Panc1 (cell line): ENCODE measurements at regions not wholly inside any gene's neighbourhood (a gene's known extent, or its start where the extent isn't known, plus 50 kb on each side); places are given as distances from the start of the nearest gene placed in this dataset.

Experiments used
- ATAC-seq: fragments of 200-7000 bp; cut with Tn5 transposase; 2 replicates; pipeline ENCODE4 v1.9.1; 2020; ENCODE audit warnings: mild to moderate bottlenecking, moderate library complexity
- BruUV-seq: library from RNA; stranded (reverse); fragments of 400-500 nt; replicated peaks from 2 replicates; lab custom pipeline; 2021; lab: Mats Ljungman, UMichigan
- CTCF ChIA-PET: fragments of 300-600 bp; sonication (Branson Sonifier 250); formaldehyde crosslinking; loops from one replicate; lab custom pipeline; 2022; ENCODE audit warnings: antibody characterized with exemption; lab: Charles Lee
- POLR2A ChIA-PET: fragments of 300-600 bp; sonication (Branson Sonifier 250); formaldehyde crosslinking; loops from one replicate; lab custom pipeline; 2022; ENCODE audit warnings: antibody characterized with exemption; lab: Charles Lee
- DNase-seq: peaks from one replicate; pipeline ENCODE4 v3.0.0-alpha.2; 2010; ENCODE audit warnings: low read depth, low spot score
- H3K27ac ChIP-seq: 2 replicates; pipeline ENCODE4 v1.5.1; 2011; ENCODE audit warnings: mild to moderate bottlenecking, low read length, inconsistent platforms
- H3K27me3 ChIP-seq: fragments of 200-500 bp; sonication (Bioruptor generic); 2 replicates; pipeline ENCODE4 v1.6.0; 2014; ENCODE audit warnings: low read length, inconsistent platforms; ENCODE audit not compliant: control insufficient read depth, insufficient read depth
- H3K36me3 ChIP-seq: fragments of 200-500 bp; sonication (Bioruptor generic); 2 replicates; pipeline ENCODE4 v1.5.1; 2014; ENCODE audit warnings: inconsistent platforms, mild to moderate bottlenecking, low read length, moderate library complexity; ENCODE audit not compliant: control insufficient read depth, insufficient read depth
- H3K4me1 ChIP-seq: 2 replicates; pipeline ENCODE4 v1.5.1; 2011; ENCODE audit warnings: inconsistent platforms, mild to moderate bottlenecking, low read length, moderate library complexity; ENCODE audit not compliant: control insufficient read depth, insufficient read depth
- H3K4me3 ChIP-seq, 2 experiments: 2 replicates each; pipeline ENCODE4 v1.5.1; 2011 to 2012; ENCODE audit warnings: low read depth in 2 of 2, low read length in 2 of 2, mild to moderate bottlenecking in 2 of 2, inconsistent platforms in 1 of 2, moderate library complexity in 1 of 2
- H3K9me3 ChIP-seq: fragments of 200-500 bp; sonication (Bioruptor generic); 2 replicates; pipeline ENCODE4 v1.5.1; 2014; ENCODE audit warnings: low read depth, mild to moderate bottlenecking, inconsistent platforms, low read length, moderate library complexity; ENCODE audit not compliant: control insufficient read depth, insufficient read depth
- CTCF ChIP-seq: fragments of 450-650 bp; IDR thresholded peaks from 2 replicates; pipeline ENCODE4 v1.5.1; 2017; ENCODE audit warnings: mild to moderate bottlenecking
- POLR2AphosphoS5 ChIP-seq: IDR thresholded peaks from 2 replicates; pipeline ENCODE4 v1.6.1; 2012; ENCODE audit warnings: mild to moderate bottlenecking, low read depth, low read length, moderate library complexity
- REST ChIP-seq, 2 experiments: IDR thresholded peaks; 2 replicates each; pipeline ENCODE4 v1.6.1; 2011 to 2012; ENCODE audit warnings: low read depth in 2 of 2, control low read depth in 1 of 2, low read length in 1 of 2, mild to moderate bottlenecking in 1 of 2, moderate library complexity in 1 of 2; ENCODE audit not compliant: insufficient read depth in 1 of 2
- SIN3A ChIP-seq: IDR thresholded peaks from 2 replicates; pipeline ENCODE4 v1.6.1; 2012; ENCODE audit warnings: low read depth, mild to moderate bottlenecking, low read length, moderate library complexity, borderline replicate concordance; ENCODE audit not compliant: insufficient read depth
- TCF7L2 ChIP-seq: IDR thresholded peaks from 2 replicates; pipeline ENCODE4 v1.6.1; 2011; ENCODE audit warnings: mild to moderate bottlenecking, low read depth, low read length, inconsistent platforms
- in situ Hi-C: cut with HindIII; loops from 2 replicates; pipeline ENCODE4 v1.10.0; 2016; ENCODE audit warnings: low sequenced_read_pairs, low pct_unique_long_range_greater_than_20kb
- intact Hi-C: fragments of 100-400 bp; cut with micrococcal nuclease; formaldehyde crosslinking; loops from one replicate; pipeline ENCODE4 v1.10.0; 2022; ENCODE audit not compliant: unreplicated experiment

DNA sequence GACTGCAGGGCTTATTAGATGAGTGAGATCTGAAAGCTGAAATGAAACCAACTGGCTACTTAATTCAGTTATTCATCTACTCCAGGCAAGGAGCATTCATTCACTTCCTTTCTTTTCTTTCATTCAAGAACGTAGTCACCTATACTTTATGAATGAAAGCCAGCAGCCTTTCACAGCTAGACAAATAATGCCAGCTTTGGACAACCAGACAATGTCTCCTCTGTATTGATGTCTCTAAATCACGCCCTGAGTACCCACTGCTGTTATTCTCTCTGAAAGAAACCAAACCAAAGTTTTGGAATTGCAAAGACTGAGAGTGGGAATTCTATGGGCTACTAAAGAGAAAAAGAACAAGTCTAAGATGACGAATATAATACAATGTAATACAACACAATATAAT lies 121.2 kb upstream of the PTPN3 start:
- ChIA-PET POLR2A (no interaction called here), CTCF (no interaction called here)
- H3K9me3 ChIP-seq: no peaks in the 10 kb centered on the region
- no peak overlapping the region for H3K4me3 ChIP-seq
- no peak for DNase-seq
- no peaks in the 10 kb centered on the region for H3K4me1 ChIP-seq
- in situ Hi-C loops (no loop called here), intact Hi-C loops (no loop called here)
- H3K27me3 ChIP-seq: no peaks in the 10 kb centered on the region
- no peak for ATAC-seq
- TF ChIP-seq TCF7L2 (no peak), POLR2AphosphoS5 (no peak), CTCF (no peak), SIN3A (no peak), REST (IDR thresholded peaks at IDR 0.05; ENCODE audit: insufficient read depth in 1 of 2, low read depth in 2 of 2, low read length in 1 of 2) (no peak)
- H3K27ac ChIP-seq: no peak overlapping the region
- no TSS peak for BruUV-seq
- no peaks in the 10 kb centered on the region for H3K36me3 ChIP-seq

DNA sequence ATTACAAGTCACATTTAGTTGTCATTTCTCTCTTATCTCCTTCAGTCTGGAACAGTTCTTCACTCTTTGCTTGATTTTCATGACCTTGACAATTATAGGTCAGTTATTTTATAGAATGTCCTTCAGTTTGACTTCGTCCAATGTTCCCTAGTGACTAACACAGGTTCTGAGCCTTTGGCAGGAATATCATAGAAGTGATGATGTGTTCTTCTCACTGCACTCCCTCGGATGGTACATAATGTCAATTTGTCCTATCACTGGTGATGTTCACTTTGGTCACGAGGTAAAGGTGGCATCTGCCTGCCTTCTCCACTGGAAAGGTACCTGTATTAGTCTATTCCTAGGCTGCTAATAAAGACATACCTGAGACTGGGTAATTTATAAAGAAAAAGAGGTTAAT lies 126.0 kb upstream of the PTPN3 start:
- ATAC-seq: no peak
- Histone ChIP-seq H3K4me3 (no peak overlapping the region), H3K9me3 (no peaks in the 10 kb centered on the region), H3K4me1 (no peaks in the 10 kb centered on the region), H3K36me3 (no peaks in the 10 kb centered on the region), H3K27me3 (no peaks in the 10 kb centered on the region; the same call in 1 of the 2 replicates), H3K27ac (no peak overlapping the region)
- intact Hi-C loops: no loop called here
- BruUV-seq: no TSS peak
- in situ Hi-C loops: no loop called here
- TF ChIP-seq SIN3A (no peak), TCF7L2 (no peak), REST (IDR thresholded peaks at IDR 0.05; ENCODE audit: insufficient read depth in 1 of 2, low read depth in 2 of 2, low read length in 1 of 2) (no peak), POLR2AphosphoS5 (no peak), CTCF (no peak)
- ChIA-PET CTCF (no interaction called here), POLR2A (no interaction called here)
- DNase-seq: no peak
